SK-N-DZ (cell line): ENCODE measurements at regions not wholly inside any gene's neighbourhood (a gene's known extent, or its start where the extent isn't known, plus 50 kb on each side); places are given as distances from the start of the nearest gene placed in this dataset.

Experiments
- DNase-seq: peaks from one replicate; pipeline ENCODE4 v3.0.0-alpha.2; 2015; ENCODE audit warnings: low spot score

DNA sequence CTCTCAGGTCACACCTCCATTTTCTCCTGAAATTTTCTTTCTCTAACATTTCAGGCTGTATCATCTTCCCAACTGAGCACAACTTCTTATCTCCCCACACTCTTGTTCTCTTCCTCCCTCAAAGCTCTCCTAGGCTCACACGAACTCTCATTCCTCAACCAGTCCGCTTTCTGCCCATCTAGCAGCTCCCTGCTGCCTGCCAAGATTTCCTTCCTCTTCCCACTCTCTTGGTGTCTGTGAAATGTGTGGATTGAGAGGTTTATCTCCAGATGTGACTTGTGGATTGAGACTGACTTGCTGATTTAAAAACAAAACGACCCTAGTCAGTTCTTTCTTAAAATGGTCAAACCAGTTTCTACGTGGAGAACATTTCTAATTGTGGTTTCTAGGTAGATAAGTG lies 106.3 kb downstream of the MTNR1B start:
- no peak for DNase-seq

DNA sequence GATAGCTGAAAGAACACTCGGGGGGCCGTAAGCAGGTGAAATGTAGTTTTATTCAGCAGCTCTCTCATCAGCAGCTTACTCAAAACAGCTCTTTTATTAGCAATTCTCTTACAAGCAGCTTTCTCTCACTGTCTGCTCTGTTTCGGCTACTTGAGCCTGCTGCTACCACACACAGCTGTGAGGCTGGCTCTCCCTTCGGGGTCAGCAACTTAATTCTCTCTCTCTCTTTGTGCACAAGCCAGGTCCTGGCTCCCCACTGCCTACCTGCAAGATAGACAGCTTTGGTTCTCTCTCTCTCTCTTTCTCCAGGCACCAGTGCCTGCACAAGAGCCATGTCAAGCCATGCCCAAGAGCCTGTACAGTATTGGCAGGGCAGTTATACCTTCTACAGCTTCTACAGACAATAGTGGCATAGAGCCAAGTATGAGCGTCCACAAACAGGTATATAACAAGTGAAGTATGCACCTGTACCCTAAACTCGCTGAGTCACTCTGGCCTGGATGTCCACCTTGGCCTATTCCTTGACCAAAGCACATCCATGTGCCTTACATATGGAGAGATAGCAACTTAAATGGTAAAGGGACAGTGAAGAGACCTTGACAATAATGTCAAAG lies 110.8 kb downstream of the MTNR1B start:
- DNase-seq, result no peak

DNA sequence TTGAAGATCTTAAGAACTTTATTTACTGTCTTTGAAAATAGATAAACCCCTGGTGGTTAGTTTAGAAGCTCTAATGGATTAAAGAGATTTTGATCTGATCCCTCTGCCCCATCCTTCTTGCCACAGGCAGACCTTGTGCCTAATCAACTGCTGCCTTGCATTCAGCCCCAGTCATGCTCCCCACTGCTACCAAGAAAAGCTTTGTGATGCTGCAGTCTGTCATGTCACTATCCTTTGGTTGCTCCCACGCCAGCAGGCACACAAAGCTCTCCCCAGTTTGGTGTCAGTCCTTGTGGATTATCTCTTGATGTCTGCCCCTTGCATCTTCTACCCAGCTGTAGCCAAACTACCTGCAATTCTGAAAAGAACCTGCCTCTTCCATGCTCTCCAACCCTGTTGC lies 112.2 kb downstream of the MTNR1B start:
- DNase-seq, result no peak

DNA sequence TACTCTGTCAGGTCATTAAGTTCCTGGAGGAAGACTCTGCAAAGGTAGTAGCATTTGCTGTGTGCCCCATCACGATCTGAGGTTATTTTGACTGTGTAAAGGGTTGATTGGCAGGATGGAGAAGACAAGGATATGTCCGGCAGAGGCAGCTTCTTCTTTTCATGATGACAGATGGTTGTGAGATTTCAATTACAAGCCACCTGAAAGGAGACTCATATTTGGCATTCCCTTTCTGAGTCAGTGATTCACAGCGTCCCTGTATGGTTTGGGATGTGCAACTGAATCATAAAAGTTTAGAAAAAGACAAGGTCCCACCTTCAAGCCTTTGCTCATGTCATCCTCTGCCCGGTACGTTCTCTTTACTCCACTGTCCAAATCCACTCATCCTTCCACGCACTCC lies 113.4 kb downstream of the MTNR1B start:
- no peak for DNase-seq

DNA sequence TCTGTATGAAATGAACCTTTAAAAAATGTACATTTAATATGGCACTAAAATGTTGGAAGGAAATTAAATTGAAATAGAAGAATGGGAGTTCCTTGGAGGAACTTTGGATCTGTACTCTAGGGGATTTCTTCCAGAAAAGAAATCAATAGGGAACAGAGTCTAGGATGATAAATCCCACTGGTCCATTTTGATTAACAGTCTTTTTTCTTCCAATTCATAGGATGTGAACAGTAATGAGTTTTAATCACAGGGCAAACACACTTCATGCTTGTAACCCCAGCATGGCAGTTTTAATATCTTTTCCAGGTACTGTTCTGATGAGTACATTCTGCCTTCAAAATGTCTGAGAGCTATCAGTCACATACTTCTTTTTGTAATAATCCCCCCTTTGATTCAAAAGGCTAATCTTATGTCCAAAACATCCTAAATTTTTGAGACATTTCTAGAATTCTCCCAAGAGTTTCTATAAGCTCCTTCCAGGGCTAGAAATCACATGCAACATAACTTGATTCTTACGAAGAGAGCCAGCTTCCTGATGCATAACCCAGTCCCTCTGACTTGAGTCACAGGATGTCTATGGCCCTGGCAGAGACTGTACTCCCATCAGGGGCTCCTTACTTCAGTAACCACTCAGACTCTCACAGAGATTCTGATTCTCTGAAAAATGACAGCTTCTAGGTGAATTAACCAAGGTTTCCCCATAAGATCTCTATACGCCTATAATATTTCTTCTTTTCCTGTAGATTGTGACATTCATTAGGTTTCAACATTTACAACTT lies 112.9 kb downstream of the SLC36A4 start:
- DNase-seq, result no peak

DNA sequence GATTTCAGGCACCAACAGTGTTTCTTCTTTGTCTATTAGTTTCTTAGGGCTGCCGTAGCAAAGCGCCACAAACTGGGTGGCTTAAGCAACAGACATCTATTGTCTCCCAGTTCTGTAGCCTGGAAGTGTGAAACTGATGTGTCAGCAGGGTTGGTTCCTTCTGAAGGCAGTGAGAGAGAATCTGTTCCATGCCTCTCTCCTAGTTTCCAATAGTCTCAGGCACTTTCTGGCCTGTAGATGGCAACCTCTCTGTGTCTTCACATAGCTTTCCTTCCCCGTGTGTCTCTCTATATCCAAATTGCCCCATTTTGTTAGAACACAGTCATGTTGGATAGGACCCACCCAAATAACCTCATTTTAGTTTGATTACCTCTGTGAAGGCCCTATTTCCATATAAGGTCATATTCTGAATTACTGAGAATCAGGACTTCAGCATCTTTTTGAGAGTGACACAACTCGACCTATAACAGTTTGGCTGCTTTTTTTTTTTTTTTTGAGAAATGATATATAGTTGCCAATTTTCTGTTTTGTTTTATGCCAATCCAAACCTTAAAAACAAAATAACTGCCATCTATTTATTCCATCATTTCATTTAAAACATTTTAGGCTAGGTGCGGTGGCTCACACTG lies 108.2 kb downstream of the SLC36A4 start:
- DNase-seq, result peak; percentile 70
